ENCODE measurements at regions not wholly inside any gene's neighbourhood (a gene's known extent, or its start where the extent isn't known, plus 50 kb on each side); places are given as distances from the start of the nearest gene placed in this dataset.
"Not testable (repeated sequence)": the region's sequence is repeated elsewhere in the genome, so short reads cannot be mapped to it uniquely, and the experiment has no call there.

- Histone ChIP-seq H2BK5ac (ENCODE audit: low read length) (no peak overlapping the region), H3K36me3 (replicated peaks in 1 of 2; ENCODE audit: control insufficient read depth in 2 of 2, insufficient read depth in 2 of 2, low read length in 2 of 2) (no peaks in the 10 kb centered on the region), H3K27ac (replicated peaks; ENCODE audit: low read length) (no peak overlapping the region), H2AFZ (ENCODE audit: low read length) (no peak overlapping the region), H3K9me3 (replicated peaks in 1 of 2; ENCODE audit: control insufficient read depth in 2 of 2, insufficient read depth in 1 of 2, low read depth in 1 of 2, low read length in 2 of 2) (no peaks in the 10 kb centered on the region), H2AK5ac (ENCODE audit: low read depth, low read length) (no peak overlapping the region), H3K27me3 (ENCODE audit: control insufficient read depth in 3 of 3, insufficient read depth in 3 of 3, low read depth in 1 of 3, low read length in 3 of 3) (no peaks in the 10 kb centered on the region), H4K8ac (ENCODE audit: low read depth, low read length) (no peak overlapping the region), H3K14ac (ENCODE audit: low read length) (no peak overlapping the region), H4K91ac (ENCODE audit: low read depth, low read length, poor library complexity) (no peak overlapping the region), H2BK15ac (ENCODE audit: low read length) (no peak overlapping the region), H3K4me1 (ENCODE audit: control insufficient read depth in 2 of 2, insufficient read depth in 1 of 2, low read depth in 1 of 2, low read length in 2 of 2) (peaks cover 0 to 2% of the 10 kb centered on the region in 2 donors), H2BK12ac (ENCODE audit: low read length) (no peak overlapping the region), H3K18ac (ENCODE audit: low read length) (no peak overlapping the region), H3K4me2 (ENCODE audit: insufficient read depth, low read length, poor library complexity, severe bottlenecking) (no peak overlapping the region), H3K4me3 (ENCODE audit: low read length in 2 of 2) (no peak overlapping the region), H3K79me1 (ENCODE audit: low read depth, low read length) (no peaks in the 10 kb centered on the region), H2BK120ac (ENCODE audit: low read depth, low read length) (no peak overlapping the region), H3K9ac (ENCODE audit: low read depth, low read length, poor library complexity) (no peak overlapping the region), H3K23ac (ENCODE audit: low read depth, low read length, poor library complexity) (no peak overlapping the region), H3K4ac (ENCODE audit: low read length) (no peak overlapping the region)
- no CpG with 5 or more reads among the region's 7 CpGs for WGBS, 2 donors (ENCODE audit: extremely low coverage in 2 of 2, insufficient read length in 2 of 2, insufficient replicate concordance in 1 of 2)
- DNase-seq (ENCODE audit: low spot score), result no peak
Observed at GRCh38 chr11:112538534-112539280, 278.0 kb upstream of the PLET1 start.

- H2AFZ ChIP-seq (ENCODE audit: low read length); H3K14ac ChIP-seq (ENCODE audit: low read length); H2BK120ac ChIP-seq (ENCODE audit: low read depth, low read length); H3K9me3 ChIP-seq (replicated peaks in 1 of 2; ENCODE audit: control insufficient read depth in 2 of 2, insufficient read depth in 1 of 2, low read depth in 1 of 2, low read length in 2 of 2); H3K79me1 ChIP-seq (ENCODE audit: low read depth, low read length); H3K4ac ChIP-seq (ENCODE audit: low read length); H3K18ac ChIP-seq (ENCODE audit: low read length); H3K4me2 ChIP-seq (ENCODE audit: insufficient read depth, low read length, poor library complexity, severe bottlenecking); H3K4me1 ChIP-seq (ENCODE audit: control insufficient read depth in 2 of 2, insufficient read depth in 1 of 2, low read depth in 1 of 2, low read length in 2 of 2); H3K9ac ChIP-seq (ENCODE audit: low read depth, low read length, poor library complexity); H4K91ac ChIP-seq (ENCODE audit: low read depth, low read length, poor library complexity); H2BK12ac ChIP-seq (ENCODE audit: low read length); DNase-seq (ENCODE audit: low spot score); H3K4me3 ChIP-seq (ENCODE audit: low read length in 2 of 2); H4K8ac ChIP-seq (ENCODE audit: low read depth, low read length); H2BK15ac ChIP-seq (ENCODE audit: low read length); H3K27me3 ChIP-seq (ENCODE audit: control insufficient read depth in 3 of 3, insufficient read depth in 3 of 3, low read depth in 1 of 3, low read length in 3 of 3); H3K23ac ChIP-seq (ENCODE audit: low read depth, low read length, poor library complexity); H3K36me3 ChIP-seq (replicated peaks in 1 of 2; ENCODE audit: control insufficient read depth in 2 of 2, insufficient read depth in 2 of 2, low read length in 2 of 2); H3K27ac ChIP-seq (replicated peaks; ENCODE audit: low read length); H2AK5ac ChIP-seq (ENCODE audit: low read depth, low read length); H2BK5ac ChIP-seq (ENCODE audit: low read length): not testable (repeated sequence)
- no CpG with 5 or more reads among the region's 1 CpG for WGBS, 2 donors (ENCODE audit: extremely low coverage in 2 of 2, insufficient read length in 2 of 2, insufficient replicate concordance in 1 of 2)
Observed at GRCh38 chr11:112539281-112539555, 278.6 kb upstream of the PLET1 start.

- Histone ChIP-seq H2BK5ac (ENCODE audit: low read length) (no peak overlapping the region), H3K36me3 (replicated peaks in 1 of 2; ENCODE audit: control insufficient read depth in 2 of 2, insufficient read depth in 2 of 2, low read length in 2 of 2) (no peaks in the 10 kb centered on the region), H3K27ac (replicated peaks; ENCODE audit: low read length) (no peak overlapping the region)
Observed at GRCh38 chr11:112539741-112540140, 279.1 kb upstream of the PLET1 start.

GRCh38 chr11:112540261-112540660 lies 279.6 kb upstream of the PLET1 start:
- Histone ChIP-seq H4K8ac (ENCODE audit: low read depth, low read length) (no peak overlapping the region), H3K23ac (ENCODE audit: low read depth, low read length, poor library complexity) (no peak overlapping the region), H3K4ac (ENCODE audit: low read length) (no peak overlapping the region), H3K9ac (ENCODE audit: low read depth, low read length, poor library complexity) (no peak overlapping the region), H4K91ac (ENCODE audit: low read depth, low read length, poor library complexity) (no peak overlapping the region), H3K27ac (replicated peaks; ENCODE audit: low read length) (no peak overlapping the region), H3K9me3 (replicated peaks in 1 of 2; ENCODE audit: control insufficient read depth in 2 of 2, insufficient read depth in 1 of 2, low read depth in 1 of 2, low read length in 2 of 2) (no peaks in the 10 kb centered on the region), H2AFZ (ENCODE audit: low read length) (no peak overlapping the region), H3K18ac (ENCODE audit: low read length) (no peak overlapping the region), H2BK12ac (ENCODE audit: low read length) (no peak overlapping the region), H3K4me2 (ENCODE audit: insufficient read depth, low read length, poor library complexity, severe bottlenecking) (no peak overlapping the region), H2BK120ac (ENCODE audit: low read depth, low read length) (no peak overlapping the region), H3K4me1 (ENCODE audit: control insufficient read depth in 2 of 2, insufficient read depth in 1 of 2, low read depth in 1 of 2, low read length in 2 of 2) (peaks cover 0 to 2% of the 10 kb centered on the region in 2 donors), H2BK5ac (ENCODE audit: low read length) (no peak overlapping the region), H3K79me1 (ENCODE audit: low read depth, low read length) (no peaks in the 10 kb centered on the region), H3K36me3 (replicated peaks in 1 of 2; ENCODE audit: control insufficient read depth in 2 of 2, insufficient read depth in 2 of 2, low read length in 2 of 2) (no peaks in the 10 kb centered on the region), H2AK5ac (ENCODE audit: low read depth, low read length) (no peak overlapping the region), H2BK15ac (ENCODE audit: low read length) (no peak overlapping the region), H3K27me3 (ENCODE audit: control insufficient read depth in 3 of 3, insufficient read depth in 3 of 3, low read depth in 1 of 3, low read length in 3 of 3) (no peaks in the 10 kb centered on the region), H3K14ac (ENCODE audit: low read length) (no peak overlapping the region), H3K4me3 (ENCODE audit: low read length in 2 of 2) (no peak overlapping the region)
- no peak for DNase-seq (ENCODE audit: low spot score)
- WGBS, 2 donors (ENCODE audit: extremely low coverage in 2 of 2, insufficient read length in 2 of 2, insufficient replicate concordance in 1 of 2), result no CpG with 5 or more reads among the region's 2 CpGs

More at GRCh38 chr11:112539741-112540140, 279.1 kb upstream of the PLET1 start:
- no peak overlapping the region for H2AK5ac ChIP-seq (ENCODE audit: low read depth, low read length)
- H3K18ac ChIP-seq (ENCODE audit: low read length), result no peak overlapping the region
- no peak overlapping the region for H3K9ac ChIP-seq (ENCODE audit: low read depth, low read length, poor library complexity)
- no peak overlapping the region for H2BK15ac ChIP-seq (ENCODE audit: low read length)
- WGBS, 2 donors (ENCODE audit: extremely low coverage in 2 of 2, insufficient read length in 2 of 2, insufficient replicate concordance in 1 of 2), result no CpG with 5 or more reads among the region's 6 CpGs
- no peak overlapping the region for H3K4ac ChIP-seq (ENCODE audit: low read length)
- no peak overlapping the region for H4K8ac ChIP-seq (ENCODE audit: low read depth, low read length)
- H3K79me1 ChIP-seq (ENCODE audit: low read depth, low read length), result no peaks in the 10 kb centered on the region
- no peaks in the 10 kb centered on the region for H3K27me3 ChIP-seq (ENCODE audit: control insufficient read depth in 3 of 3, insufficient read depth in 3 of 3, low read depth in 1 of 3, low read length in 3 of 3)
- no peaks in the 10 kb centered on the region for H3K9me3 ChIP-seq (replicated peaks in 1 of 2; ENCODE audit: control insufficient read depth in 2 of 2, insufficient read depth in 1 of 2, low read depth in 1 of 2, low read length in 2 of 2)
- DNase-seq (ENCODE audit: low spot score), result no peak
- no peak overlapping the region for H2BK120ac ChIP-seq (ENCODE audit: low read depth, low read length)
- H3K4me1 ChIP-seq (ENCODE audit: control insufficient read depth in 2 of 2, insufficient read depth in 1 of 2, low read depth in 1 of 2, low read length in 2 of 2), result peaks cover 0 to 2% of the 10 kb centered on the region in 2 donors
- no peak overlapping the region for H2BK12ac ChIP-seq (ENCODE audit: low read length)
- no peak overlapping the region for H3K23ac ChIP-seq (ENCODE audit: low read depth, low read length, poor library complexity)
- no peak overlapping the region for H2AFZ ChIP-seq (ENCODE audit: low read length)
- no peak overlapping the region for H3K14ac ChIP-seq (ENCODE audit: low read length)
- H4K91ac ChIP-seq (ENCODE audit: low read depth, low read length, poor library complexity), result no peak overlapping the region
- H3K4me3 ChIP-seq (ENCODE audit: low read length in 2 of 2), result no peak overlapping the region
- H3K4me2 ChIP-seq (ENCODE audit: insufficient read depth, low read length, poor library complexity, severe bottlenecking), result no peak overlapping the region

Measured in neuronal stem cell (in vitro differentiated cells).